Stimulated activated CD4-positive, alpha-beta T cell treated with anti-CD3 and anti-CD28 coated beads, TNF-alpha, amount 100 ng/mL, for 24 hours (primary cell): ENCODE measurements at regions not wholly inside any gene's neighbourhood (a gene's known extent, or its start where the extent isn't known, plus 50 kb on each side); places are given as distances from the start of the nearest gene placed in this dataset.
"Not testable (repeated sequence)": the region's sequence is repeated elsewhere in the genome, so short reads cannot be mapped to it uniquely, and the experiment has no call there.

ENCODE experiments used
- DNase-seq, 3 experiments: peaks; one replicate each; pipeline ENCODE4 v3.0.0-alpha.2; 2020; ENCODE audit warnings: low read depth in 3 of 3

- no peak for DNase-seq
These were observed 214.3 kb upstream of the SEMA6A start for GRCh38 chr5:116788851-116789403.

GRCh38 chr5:116787570-116787969 lies 212.9 kb upstream of the SEMA6A start:
- DNase-seq = no peak

- no peak for DNase-seq
These were observed 210.5 kb upstream of the SEMA6A start for GRCh38 chr5:116785106-116785505.

GRCh38 chr5:116779846-116780245 lies 205.2 kb upstream of the SEMA6A start:
- no peak for DNase-seq

DNA sequence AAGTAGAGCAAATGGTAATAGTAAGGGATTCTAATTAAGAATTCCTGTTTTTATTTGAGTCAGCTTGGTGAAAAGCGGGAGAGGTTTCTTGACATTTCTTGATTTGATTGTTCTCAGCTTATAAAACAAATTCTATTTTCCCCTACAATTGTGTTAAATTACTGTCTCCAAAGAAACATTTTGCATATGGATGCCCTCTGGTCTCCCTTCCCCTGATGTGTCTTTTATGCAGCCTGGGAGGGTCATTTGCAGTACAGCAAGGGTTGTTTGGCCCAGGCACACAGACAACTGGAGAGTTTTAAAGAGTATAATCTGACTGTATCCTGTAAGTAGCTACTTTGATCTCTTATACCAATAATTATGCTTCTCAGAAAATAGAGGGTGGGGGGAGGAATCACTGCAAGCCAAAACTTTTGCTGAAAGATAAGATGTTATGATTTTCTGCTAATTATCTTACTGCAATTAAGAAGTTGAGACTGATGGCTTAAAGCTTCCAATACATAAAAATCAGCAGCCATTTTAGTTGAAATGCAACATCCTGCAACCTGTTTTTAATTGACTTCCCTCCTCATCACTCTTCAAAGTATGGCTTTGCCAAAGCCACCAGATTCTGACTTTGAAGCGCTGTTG lies 204.1 kb upstream of the SEMA6A start:
- DNase-seq = no peak

DNA sequence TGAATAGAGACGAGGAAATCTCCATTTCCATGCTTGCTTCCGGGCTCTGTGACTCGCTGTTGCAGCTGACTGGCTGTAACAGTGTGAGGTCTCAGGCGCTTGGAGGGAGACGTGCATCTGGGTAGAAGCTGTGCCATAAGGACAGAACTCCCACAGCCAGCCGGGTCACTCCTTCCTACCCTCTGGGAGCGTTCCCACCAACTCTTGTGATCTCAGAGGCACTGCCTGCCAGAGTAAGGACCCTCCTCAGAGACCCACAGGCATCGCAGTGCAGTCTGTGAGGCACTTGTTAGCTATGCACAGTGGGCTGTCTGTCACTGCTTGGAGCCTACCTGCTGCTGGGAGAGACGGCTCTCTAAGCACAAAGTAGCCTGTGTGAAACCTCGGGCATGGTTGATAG lies 203.4 kb upstream of the SEMA6A start:
- DNase-seq = no peak

- DNase-seq = no peak
These were observed 199.3 kb upstream of the SEMA6A start for GRCh38 chr5:116773926-116774325.

- DNase-seq = no peak
These were observed 198.2 kb upstream of the SEMA6A start for GRCh38 chr5:116772806-116773205.

- no peak for DNase-seq
These were observed 197.5 kb upstream of the SEMA6A start for GRCh38 chr5:116772152-116772501.

DNA sequence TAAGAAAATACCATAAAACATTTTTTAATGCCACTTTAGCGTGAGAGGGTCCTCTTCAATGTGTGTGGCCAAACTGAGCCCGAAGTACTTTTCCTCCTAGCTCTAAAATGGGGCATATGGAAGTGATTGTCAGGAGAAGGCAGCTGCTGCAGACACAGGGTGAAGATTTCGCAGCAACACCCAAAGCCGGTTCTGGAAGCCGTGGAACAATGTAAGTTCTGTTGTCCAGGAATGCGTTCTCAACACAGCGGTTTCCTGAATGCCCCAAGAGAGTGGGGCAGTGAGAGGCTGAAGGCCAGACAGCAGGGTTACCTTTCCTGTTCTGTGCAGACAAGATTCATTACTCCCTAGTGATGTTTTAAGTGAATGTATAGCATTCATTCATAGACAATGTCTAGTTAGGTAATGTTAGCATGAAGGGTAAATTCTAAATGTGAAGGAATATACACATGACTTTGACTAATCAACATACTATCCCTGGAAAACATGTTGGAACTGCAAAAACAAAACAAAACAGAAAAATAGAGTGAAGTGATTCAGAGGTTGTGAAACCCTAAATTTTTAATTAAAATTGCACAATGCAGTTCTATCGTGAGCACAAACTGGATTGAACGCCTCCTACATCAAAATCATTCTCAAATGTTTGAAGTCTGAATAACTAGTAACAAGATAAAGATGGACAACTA lies 197.0 kb upstream of the SEMA6A start:
- DNase-seq = no peak

- DNase-seq = not testable (repeated sequence)
These were observed 195.3 kb upstream of the SEMA6A start for GRCh38 chr5:116769953-116770352.

GRCh38 chr5:116769470-116769869 lies 194.8 kb upstream of the SEMA6A start:
- DNase-seq = no peak

DNA sequence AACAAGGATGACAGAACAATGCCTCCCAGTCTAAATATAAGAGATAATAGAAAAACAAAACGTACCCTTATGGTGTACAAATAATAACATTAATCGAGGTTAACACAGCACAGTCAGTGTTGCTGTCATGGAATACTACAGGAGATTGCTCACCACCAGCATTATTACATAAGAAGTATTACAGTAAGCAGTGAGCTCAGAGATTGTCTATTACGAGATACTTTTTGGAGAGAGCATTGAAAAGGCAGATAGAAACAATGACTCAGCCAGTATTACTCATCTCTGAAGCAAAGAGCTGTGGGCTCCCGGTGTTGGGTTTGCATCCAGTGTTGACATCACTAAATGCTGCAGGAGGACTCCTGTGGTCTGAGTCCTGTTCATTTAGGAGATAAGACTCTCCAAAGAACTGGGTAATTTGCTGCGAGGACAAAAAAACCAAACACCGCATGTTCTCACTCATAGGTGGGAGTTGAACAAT lies 191.9 kb upstream of the SEMA6A start:
- peak in 1 of 3 experiments; percentile 1 for DNase-seq

DNA sequence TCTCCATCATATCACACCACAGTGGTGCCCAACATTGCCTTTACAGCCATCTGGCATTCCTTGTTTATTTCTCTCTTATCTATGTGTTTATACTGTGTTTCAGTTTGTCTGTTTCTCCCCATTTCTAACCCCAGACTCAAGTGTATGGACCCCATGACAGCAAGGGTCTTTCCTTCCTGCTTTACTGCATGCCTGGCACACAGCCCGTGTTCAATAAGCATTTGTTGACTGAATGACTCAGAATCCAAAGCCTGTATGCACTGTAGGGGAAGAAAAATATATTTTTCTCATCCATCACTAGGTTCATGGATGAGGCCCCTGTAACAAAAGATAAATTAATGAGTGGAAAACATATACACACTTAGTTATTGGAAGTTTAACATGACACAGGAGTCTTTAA lies 190.8 kb upstream of the SEMA6A start:
- no peak for DNase-seq

DNA sequence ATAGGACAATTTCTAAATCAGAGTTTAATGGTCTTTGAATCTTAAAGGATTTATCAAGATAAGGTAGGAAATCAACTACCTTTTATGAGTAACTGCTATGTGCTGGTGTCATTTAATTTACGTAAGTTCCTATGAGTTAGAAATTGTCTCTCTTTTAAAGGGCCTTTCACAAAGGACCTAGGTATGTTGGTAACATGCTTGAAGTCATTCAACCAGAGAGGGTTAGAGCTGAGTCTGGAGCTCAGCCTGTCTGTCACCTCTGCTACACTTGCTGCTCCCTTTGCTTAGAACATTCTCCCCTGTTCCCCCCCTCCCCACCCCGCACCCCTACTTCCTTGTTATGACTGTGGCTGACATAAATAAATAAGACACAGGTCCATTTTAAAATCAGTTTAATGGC lies 190.3 kb upstream of the SEMA6A start:
- no peak for DNase-seq

DNA sequence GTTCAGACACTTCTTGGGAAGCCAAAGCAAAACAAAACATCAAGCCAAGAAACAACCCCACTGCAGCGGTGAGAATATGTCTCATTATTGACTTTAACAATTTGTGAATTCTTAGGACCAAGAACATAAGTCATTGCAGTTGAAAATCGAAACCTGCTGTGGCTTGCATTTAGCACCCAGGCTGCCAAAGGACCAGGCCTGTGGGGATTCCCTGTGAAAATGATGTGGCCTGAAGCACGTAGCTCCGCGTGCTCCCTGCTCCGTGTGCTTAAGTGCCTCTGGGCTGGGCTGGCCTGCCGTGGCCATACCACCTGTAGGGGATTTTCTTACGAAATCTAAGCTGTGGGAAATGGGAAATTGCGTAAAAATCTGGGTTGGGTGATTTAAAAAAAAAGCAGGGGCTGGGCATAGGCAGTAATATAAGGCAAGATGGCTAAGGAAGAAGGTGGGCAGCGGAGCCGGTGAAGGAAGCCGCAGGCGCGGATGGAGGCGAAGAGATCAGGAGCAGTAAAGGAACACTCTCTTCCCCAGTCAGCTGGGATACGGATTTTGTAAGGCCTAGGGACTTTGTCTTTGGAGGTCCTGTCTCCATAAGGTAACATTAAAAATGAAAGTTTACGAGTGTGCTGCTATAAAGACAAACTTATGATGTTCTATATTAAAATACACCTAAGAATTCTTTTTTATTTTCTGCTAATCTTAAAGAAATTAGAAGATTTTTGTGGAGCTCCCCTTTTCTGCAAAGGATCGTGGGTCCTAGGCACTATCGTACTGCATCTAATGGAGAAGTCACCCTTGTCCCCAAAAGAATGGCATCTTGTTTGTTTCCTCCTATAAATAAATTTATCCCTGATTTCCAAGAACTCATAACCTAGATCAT lies 189.6 kb upstream of the SEMA6A start:
- DNase-seq = no peak

GRCh38 chr5:116759860-116760640 lies 185.4 kb upstream of the SEMA6A start:
- no peak for DNase-seq

DNA sequence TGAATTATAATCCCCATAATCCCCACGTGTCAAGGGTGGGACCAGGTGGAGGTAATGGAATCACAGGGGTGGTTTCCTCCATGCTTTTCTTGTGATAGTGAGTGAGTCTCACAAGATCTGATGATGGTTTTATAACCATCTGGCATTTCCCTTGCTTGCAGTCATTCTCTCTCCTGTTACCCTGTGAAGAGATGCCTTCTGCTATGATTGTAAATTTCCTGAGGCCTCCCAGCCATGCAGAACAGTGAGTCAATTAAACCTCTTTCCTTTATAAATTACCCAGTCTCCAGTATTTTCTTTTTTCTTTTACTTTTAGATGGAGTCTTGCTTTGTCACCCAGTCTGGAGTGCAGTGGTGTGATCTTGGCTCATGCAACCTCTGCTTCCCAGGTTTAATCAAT lies 182.7 kb upstream of the SEMA6A start:
- no peak for DNase-seq

GRCh38 chr5:116756531-116756930 lies 181.9 kb upstream of the SEMA6A start:
- DNase-seq = no peak

- DNase-seq = no peak
These were observed 179.9 kb upstream of the SEMA6A start for GRCh38 chr5:116754556-116754955.

DNA sequence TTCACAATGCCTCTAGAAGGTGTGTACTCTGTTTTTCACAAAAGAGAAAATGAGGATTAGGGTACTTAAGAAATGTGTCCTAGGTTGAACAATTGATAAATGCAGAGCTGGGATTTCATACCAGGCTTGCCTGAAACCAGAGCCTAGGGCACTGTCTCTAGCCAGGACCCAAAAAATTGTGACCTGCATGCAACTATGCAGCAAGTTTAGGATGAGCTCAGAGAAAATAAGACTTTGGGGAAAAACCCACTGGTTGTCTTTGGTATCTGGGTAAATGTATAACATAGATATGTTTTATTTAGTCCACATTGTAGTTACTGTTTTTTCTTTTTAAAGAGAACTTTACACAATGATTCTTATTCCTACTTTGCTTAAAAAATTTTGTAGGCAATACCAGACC lies 177.1 kb upstream of the SEMA6A start:
- DNase-seq = no peak
